ENCODE measurements at regions not wholly inside any gene's neighbourhood (a gene's known extent, or its start where the extent isn't known, plus 50 kb on each side); places are given as distances from the start of the nearest gene placed in this dataset.

DNA sequence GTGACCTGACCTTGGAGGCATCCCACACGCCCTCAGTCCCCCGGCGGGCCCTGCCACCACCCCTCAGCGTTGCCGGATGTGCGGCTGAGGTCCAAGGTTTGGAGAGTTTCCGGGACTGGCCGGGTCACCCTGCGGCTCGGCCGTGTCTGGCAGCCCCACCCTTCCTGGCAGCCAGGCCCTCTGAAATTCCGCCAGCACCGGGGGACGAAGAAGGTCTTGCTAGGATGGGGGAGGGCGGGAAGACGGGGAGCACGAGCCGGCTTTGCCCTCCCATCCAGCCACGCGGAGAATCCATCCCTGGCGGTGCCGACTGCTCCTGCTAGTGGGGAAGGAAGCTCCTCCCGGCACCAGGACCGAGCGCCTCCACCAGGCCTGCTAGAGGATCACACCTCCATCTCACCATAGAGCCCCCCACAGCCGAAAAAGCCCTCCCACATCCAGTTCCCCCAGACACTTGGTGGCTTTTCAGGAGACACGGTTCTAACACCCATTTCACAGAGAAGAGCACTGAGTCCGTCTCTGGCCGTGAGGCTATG lies 81.5 kb downstream of the CPN2 start:
- TF ChIP-seq GATA3 (IDR thresholded peaks at IDR 0.05; ENCODE audit: low read depth, low read length) = no peak
- TF ChIP-seq GATA2 (IDR thresholded peaks at IDR 0.05; ENCODE audit: low read depth, low read length) = no peak

All from SH-SY5Y (cell line).